H9 (cell line): ENCODE measurements at regions not wholly inside any gene's neighbourhood (a gene's known extent, or its start where the extent isn't known, plus 50 kb on each side); places are given as distances from the start of the nearest gene placed in this dataset.
A peak's percentile ranks its signal among the peaks of the same experiment; 100 is the strongest.

Source experiments
- DNase-seq: peaks from one replicate; pipeline ENCODE4 v3.0.0-alpha.2; 2017
- H2AFZ ChIP-seq: one replicate; pipeline ENCODE4 v1.6.1; 2013; ENCODE audit warnings: mild to moderate bottlenecking, low read length, control low read depth, moderate library complexity
- H2AK5ac ChIP-seq: 2 replicates; pipeline ENCODE4 v1.6.1; 2013; ENCODE audit warnings: low read length, control low read depth, mixed read lengths; ENCODE audit not compliant: insufficient read length
- H2BK120ac ChIP-seq: one replicate; pipeline ENCODE4 v1.6.1; 2013; ENCODE audit warnings: low read depth, mild to moderate bottlenecking, low read length, control low read depth, inconsistent platforms; ENCODE audit not compliant: poor library complexity, severe bottlenecking
- H2BK12ac ChIP-seq: 2 replicates; pipeline ENCODE4 v1.6.1; 2013; ENCODE audit warnings: low read length, control low read depth, mixed read lengths, low read depth; ENCODE audit not compliant: insufficient read length
- H2BK15ac ChIP-seq: 2 replicates; pipeline ENCODE4 v1.6.1; 2013; ENCODE audit warnings: low read depth, low read length, control low read depth
- H2BK20ac ChIP-seq: one replicate; pipeline ENCODE4 v1.6.1; 2013; ENCODE audit warnings: low read depth, mild to moderate bottlenecking, low read length, control low read depth, inconsistent platforms; ENCODE audit not compliant: poor library complexity, severe bottlenecking
- H2BK5ac ChIP-seq: 2 replicates; pipeline ENCODE4 v1.6.1; 2013; ENCODE audit warnings: low read length, control low read depth, mixed read lengths; ENCODE audit not compliant: insufficient read length
- H3K14ac ChIP-seq: 2 replicates; pipeline ENCODE4 v1.6.1; 2013; ENCODE audit warnings: low read length, control low read depth; ENCODE audit not compliant: insufficient read depth
- H3K18ac ChIP-seq: 2 replicates; pipeline ENCODE4 v1.6.1; 2013; ENCODE audit warnings: low read depth, mild to moderate bottlenecking, mixed read lengths, low read length, control low read depth; ENCODE audit not compliant: insufficient read length
- H3K23ac ChIP-seq: 2 replicates; pipeline ENCODE4 v1.6.1; 2013; ENCODE audit warnings: low read length, control low read depth, mixed read lengths, low read depth; ENCODE audit not compliant: insufficient read length
- H3K23me2 ChIP-seq: 2 replicates; pipeline ENCODE4 v1.6.1; 2013; ENCODE audit warnings: low read depth, mild to moderate bottlenecking, mixed read lengths, low read length, control low read depth; ENCODE audit not compliant: insufficient read length, poor library complexity, severe bottlenecking
- H3K27ac ChIP-seq: 2 replicates; pipeline ENCODE4 v1.5.1; 2013; ENCODE audit warnings: low read length, control low read depth, mixed read lengths, low read depth; ENCODE audit not compliant: insufficient read length
- H3K27me3 ChIP-seq: 2 replicates; pipeline ENCODE4 v1.6.1; 2013; ENCODE audit warnings: low read length, control low read depth, inconsistent platforms; ENCODE audit not compliant: insufficient read depth
- H3K4ac ChIP-seq: 2 replicates; pipeline ENCODE4 v1.6.1; 2013; ENCODE audit warnings: low read depth, mild to moderate bottlenecking, control low read depth, inconsistent platforms, low read length, moderate library complexity
- H3K4me1 ChIP-seq: 2 replicates; pipeline ENCODE4 v1.6.1; 2013; ENCODE audit warnings: low read length, control low read depth, inconsistent platforms; ENCODE audit not compliant: insufficient read depth
- H3K4me2 ChIP-seq: 2 replicates; pipeline ENCODE4 v1.6.1; 2013; ENCODE audit warnings: low read length, control low read depth, mixed read lengths; ENCODE audit not compliant: insufficient read length, insufficient read depth
- H3K56ac ChIP-seq: 2 replicates; pipeline ENCODE4 v1.6.1; 2013; ENCODE audit warnings: low read depth, mild to moderate bottlenecking, mixed read lengths, low read length, control low read depth; ENCODE audit not compliant: insufficient read length
- H3K79me1 ChIP-seq: 2 replicates; pipeline ENCODE4 v1.6.1; 2013; ENCODE audit warnings: low read depth, mild to moderate bottlenecking, moderate library complexity, low read length, control low read depth, inconsistent platforms; ENCODE audit not compliant: insufficient read depth, poor library complexity, severe bottlenecking
- H3K79me2 ChIP-seq: 2 replicates; pipeline ENCODE4 v1.6.1; 2013; ENCODE audit warnings: low read length, control low read depth, inconsistent platforms; ENCODE audit not compliant: insufficient read depth
- H3K9ac ChIP-seq: 2 replicates; pipeline ENCODE4 v1.6.1; 2013; ENCODE audit warnings: low read length, control low read depth, mixed read lengths; ENCODE audit not compliant: insufficient read length; ENCODE audit errors: extremely low read depth
- H3K9me3 ChIP-seq: one replicate; pipeline ENCODE4 v1.6.1; 2013; ENCODE audit warnings: low read depth, low read length, inconsistent platforms; ENCODE audit not compliant: control insufficient read depth
- H3T11ph ChIP-seq: one replicate; pipeline ENCODE4 v1.6.1; 2013; ENCODE audit warnings: mild to moderate bottlenecking, low read length, control low read depth, inconsistent platforms
- H4K20me1 ChIP-seq: one replicate; pipeline ENCODE4 v1.6.1; 2013; ENCODE audit not compliant: control insufficient read depth, insufficient read length, insufficient read depth
- H4K5ac ChIP-seq: 2 replicates; pipeline ENCODE4 v1.6.1; 2013; ENCODE audit warnings: low read depth, mild to moderate bottlenecking, mixed read lengths, low read length, control low read depth; ENCODE audit not compliant: insufficient read length
- H4K8ac ChIP-seq: replicated peaks from 2 replicates; pipeline ENCODE4 v1.6.1; 2013; ENCODE audit warnings: low read length, control low read depth, mixed read lengths, low read depth; ENCODE audit not compliant: insufficient read length
- H4K91ac ChIP-seq: 2 replicates; pipeline ENCODE4 v1.6.1; 2013; ENCODE audit warnings: low read depth, mild to moderate bottlenecking, moderate library complexity, mixed read lengths, low read length, control low read depth; ENCODE audit not compliant: insufficient read length
- H3K27ac Mint-ChIP-seq, 3 experiments: 2 replicates in 2 of 3; 3 replicates in 1 of 3; pipeline ENCODE4 v1.8.0; 2020 to 2021; ENCODE audit warnings: mixed read lengths in 3 of 3, mild to moderate bottlenecking in 1 of 3, moderate library complexity in 1 of 3
- H3K27me3 Mint-ChIP-seq: 2 replicates; pipeline ENCODE4 v1.8.0; 2021; ENCODE audit warnings: low read depth, mild to moderate bottlenecking, moderate library complexity, mixed read lengths
- H3K36me3 Mint-ChIP-seq, 3 experiments: 2 replicates in 2 of 3; 3 replicates in 1 of 3; pipeline ENCODE4 v1.8.0; 2020 to 2021; ENCODE audit warnings: low read depth in 3 of 3, mixed read lengths in 3 of 3; ENCODE audit not compliant: insufficient read depth in 1 of 3
- H3K4me1 Mint-ChIP-seq, 2 experiments: 2 replicates each; pipeline ENCODE4 v1.8.0; 2020; ENCODE audit warnings: mixed read lengths in 2 of 2
- H3K4me3 Mint-ChIP-seq, 2 experiments: 2 replicates in 1 of 2; 3 replicates in 1 of 2; pipeline ENCODE4 v1.8.0; 2020 to 2021; ENCODE audit warnings: mild to moderate bottlenecking in 2 of 2, mixed read lengths in 2 of 2, moderate library complexity in 1 of 2
- H3K9me3 Mint-ChIP-seq, 2 experiments: 2 replicates in 1 of 2; 3 replicates in 1 of 2; pipeline ENCODE4 v1.8.0; 2020; ENCODE audit warnings: mild to moderate bottlenecking in 2 of 2, mixed read lengths in 2 of 2, moderate library complexity in 1 of 2
- CTCF ChIP-seq: fragments of 200-600 bp; sonication (generic); conservative IDR thresholded peaks from 3 replicates; pipeline ENCODE4 v1.8.0; 2021; ENCODE audit warnings: antibody characterized with exemption, mild to moderate bottlenecking
- WGBS: extraction: QIAGEN DNeasy Blood & Tissue Kit; methylation state at CpG from one replicate; pipeline ENCODE4 v1.1.7; 2013; ENCODE audit warnings: missing lambda C conversion rate, low lambda C conversion rate, mixed read lengths; ENCODE audit not compliant: insufficient read length; ENCODE audit errors: extremely low coverage; 5-methylcytosine and 5-hydroxymethylcytosine counted together

GRCh38 chr14:101083564-101084435 is 180.3 kb upstream of the RTL1 start:
- Histone ChIP-seq H3K79me1 (no peaks in the 10 kb centered on the region), H3K9ac (no peak overlapping the region), H2BK12ac (no peak overlapping the region), H3K4me1 (no peaks in the 10 kb centered on the region), H3K56ac (no peak overlapping the region), H3K27ac (no peak overlapping the region), H3K23me2 (no peaks in the 10 kb centered on the region), H3K27me3 (no peaks in the 10 kb centered on the region), H2BK15ac (no peak overlapping the region), H3K18ac (no peak overlapping the region), H3K9me3 (no peaks in the 10 kb centered on the region), H4K8ac (no peak overlapping the region), H3K4ac (no peak overlapping the region), H3T11ph (no peak overlapping the region), H4K20me1 (no peaks in the 10 kb centered on the region), H3K79me2 (no peaks in the 10 kb centered on the region), H2BK120ac (no peak overlapping the region), H4K5ac (no peak overlapping the region), H4K91ac (no peak overlapping the region), H3K14ac (no peak overlapping the region), H2AFZ (no peak overlapping the region), H2BK20ac (no peak overlapping the region), H2AK5ac (no peak overlapping the region), H3K4me2 (no peak overlapping the region), H3K23ac (no peak overlapping the region), H2BK5ac (no peak overlapping the region)
- H3K4me1 Mint-ChIP-seq = peaks cover under 1 to 3% of the 10 kb centered on the region in 2 experiments; a peak in 3 of 4 replicates
- no peaks in the 10 kb centered on the region for H3K36me3 Mint-ChIP-seq
- H3K9me3 Mint-ChIP-seq = no peaks in the 10 kb centered on the region
- no peak overlapping the region for H3K4me3 Mint-ChIP-seq
- no peak overlapping the region for H3K27ac Mint-ChIP-seq
- TF ChIP-seq CTCF = peak; percentile 70
- DNase-seq = peak; percentile 76
- H3K27me3 Mint-ChIP-seq = peaks cover 25% of the 10 kb centered on the region
- no CpG with 5 or more reads among the region's 18 CpGs for WGBS
